Mucosa of descending colon (tissue), 3 donors: ENCODE measurements at regions not wholly inside any gene's neighbourhood (a gene's known extent, or its start where the extent isn't known, plus 50 kb on each side); places are given as distances from the start of the nearest gene placed in this dataset.

Source experiments
- ATAC-seq: fragments of 200-7000 bp; cut with Tn5 transposase; one replicate; pipeline ENCODE4 v1.9.1; 2020; ENCODE audit warnings: mild to moderate bottlenecking, moderate library complexity
- DNase-seq, 3 donors: peaks; one replicate each; pipeline ENCODE4 v3.0.0-alpha.2; 2020
- H3K36me3 ChIP-seq: fragments of 200-600 bp; one replicate; pipeline ENCODE4 v1.8.0; 2021; ENCODE audit warnings: low read depth, mild to moderate bottlenecking
- H3K4me1 ChIP-seq: fragments of 200-600 bp; one replicate; pipeline ENCODE4 v1.8.0; 2021; ENCODE audit warnings: low read depth, mild to moderate bottlenecking
- H3K4me3 ChIP-seq: fragments of 200-600 bp; one replicate; pipeline ENCODE4 v1.8.0; 2021; ENCODE audit warnings: mild to moderate bottlenecking
- H3K9me3 ChIP-seq: fragments of 200-600 bp; one replicate; pipeline ENCODE4 v1.8.0; 2021; ENCODE audit warnings: mild to moderate bottlenecking
- intact Hi-C, 2 donors: fragments of 100-400 bp; cut with DNase I in 1 of 2; cut with micrococcal nuclease in 1 of 2; formaldehyde crosslinking; loops; one replicate each; pipeline versions ENCODE4 v1.11.0 to v1.11.1; 2022; cut with DNase I, micrococcal nuclease
- TF ChIP-seq, protein P1 (sequence below): fragments of 200-600 bp; IDR thresholded peaks from one replicate; pipeline ENCODE4 v1.8.0; 2022; ENCODE audit warnings: antibody characterized with exemption, mild to moderate bottlenecking
- donor health status: DM: no; HTN: no; CAD: no; lungs with moderate emphysema.
- donor health status: DM: no; HTN: no; CAD: no.
- donor health status: DM: no; HTN: yes; CAD: no.

DNA sequence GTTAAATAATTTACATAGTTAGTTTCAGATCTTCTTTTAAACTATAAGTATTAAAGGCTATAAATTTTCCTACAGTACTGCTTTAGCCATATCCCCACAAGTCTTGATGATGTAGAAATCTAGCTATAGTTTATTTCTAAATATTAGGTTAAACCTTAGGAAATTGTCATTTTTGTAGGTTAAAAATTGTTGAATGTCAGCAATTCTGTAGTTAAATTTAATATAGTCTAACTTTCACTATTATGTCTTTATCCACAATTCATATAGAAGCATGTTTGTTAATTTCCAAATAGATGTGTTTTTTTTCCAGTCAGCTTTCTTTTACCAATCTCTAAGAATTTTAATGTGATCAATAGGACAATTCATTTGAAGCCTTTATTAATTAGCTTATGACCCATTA is 199.7 kb downstream of the ETAA1 start:
- DNase-seq, result no peak
- no peak for ATAC-seq
- intact Hi-C loops, result no loop called here
- Histone ChIP-seq H3K4me3 (no peak overlapping the region), H3K9me3 (peaks cover 6% of the 10 kb centered on the region), H3K4me1 (no peaks in the 10 kb centered on the region), H3K36me3 (no peaks in the 10 kb centered on the region)
- TF ChIP-seq, protein P1, sequence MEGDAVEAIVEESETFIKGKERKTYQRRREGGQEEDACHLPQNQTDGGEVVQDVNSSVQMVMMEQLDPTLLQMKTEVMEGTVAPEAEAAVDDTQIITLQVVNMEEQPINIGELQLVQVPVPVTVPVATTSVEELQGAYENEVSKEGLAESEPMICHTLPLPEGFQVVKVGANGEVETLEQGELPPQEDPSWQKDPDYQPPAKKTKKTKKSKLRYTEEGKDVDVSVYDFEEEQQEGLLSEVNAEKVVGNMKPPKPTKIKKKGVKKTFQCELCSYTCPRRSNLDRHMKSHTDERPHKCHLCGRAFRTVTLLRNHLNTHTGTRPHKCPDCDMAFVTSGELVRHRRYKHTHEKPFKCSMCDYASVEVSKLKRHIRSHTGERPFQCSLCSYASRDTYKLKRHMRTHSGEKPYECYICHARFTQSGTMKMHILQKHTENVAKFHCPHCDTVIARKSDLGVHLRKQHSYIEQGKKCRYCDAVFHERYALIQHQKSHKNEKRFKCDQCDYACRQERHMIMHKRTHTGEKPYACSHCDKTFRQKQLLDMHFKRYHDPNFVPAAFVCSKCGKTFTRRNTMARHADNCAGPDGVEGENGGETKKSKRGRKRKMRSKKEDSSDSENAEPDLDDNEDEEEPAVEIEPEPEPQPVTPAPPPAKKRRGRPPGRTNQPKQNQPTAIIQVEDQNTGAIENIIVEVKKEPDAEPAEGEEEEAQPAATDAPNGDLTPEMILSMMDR, result no peak

DNA sequence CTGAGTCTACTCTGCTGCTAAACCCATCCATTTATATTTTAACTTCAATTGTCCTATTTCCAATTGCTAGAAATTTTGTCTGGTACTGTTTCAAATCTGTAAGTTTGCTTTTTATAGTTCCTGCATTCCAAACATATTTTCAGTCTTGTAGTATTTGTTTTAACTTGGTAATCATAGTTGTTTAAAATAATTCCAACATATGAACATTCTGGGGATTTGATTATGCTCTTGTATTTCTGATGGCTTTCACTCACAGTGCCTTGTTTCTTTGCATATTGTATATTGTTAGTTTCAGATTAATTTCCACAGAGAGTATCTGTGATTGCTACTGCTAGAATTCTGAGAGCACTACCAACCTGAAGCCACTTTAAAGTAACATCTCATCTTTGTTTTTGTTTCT is 202.4 kb downstream of the ETAA1 start:
- Histone ChIP-seq H3K4me3 (no peak overlapping the region), H3K36me3 (no peaks in the 10 kb centered on the region), H3K9me3 (no peaks in the 10 kb centered on the region), H3K4me1 (no peaks in the 10 kb centered on the region)
- DNase-seq, result no peak
- TF ChIP-seq, protein P1, result no peak
- intact Hi-C loops, result no loop called here
- ATAC-seq, result no peak

DNA sequence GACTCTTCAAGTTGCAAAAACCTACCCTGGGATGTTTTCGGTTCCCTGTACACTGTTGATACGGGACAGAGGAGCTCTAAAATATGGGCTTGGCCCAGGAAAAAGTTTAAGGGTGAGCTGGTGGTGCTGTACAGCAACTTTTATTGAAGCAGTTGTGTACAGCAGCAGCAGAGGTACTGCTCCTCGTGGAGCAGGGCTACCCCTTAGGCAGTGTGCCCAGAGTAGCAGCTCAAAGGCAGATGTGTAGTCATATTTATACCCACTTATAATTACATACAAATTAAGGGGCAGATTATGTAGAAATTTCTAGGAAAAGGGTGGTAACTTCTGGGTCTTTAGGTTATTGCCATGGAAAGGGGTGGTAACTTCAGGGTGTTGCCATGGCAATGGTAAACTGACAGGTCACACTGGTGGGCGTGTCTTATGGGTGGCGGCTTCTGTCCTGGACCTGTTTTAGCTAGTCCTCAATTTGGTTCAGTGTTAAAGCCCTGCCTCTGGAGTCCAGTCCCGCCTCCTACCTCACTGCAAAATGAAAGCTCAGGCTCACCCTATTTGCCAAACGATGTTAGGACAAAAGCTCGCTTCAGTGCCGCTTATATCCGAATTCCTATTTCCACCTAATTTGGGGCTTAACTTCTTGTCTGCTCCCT is 203.2 kb downstream of the ETAA1 start:
- intact Hi-C loops, result no loop called here
- Histone ChIP-seq H3K4me3 (no peak overlapping the region), H3K9me3 (no peaks in the 10 kb centered on the region), H3K4me1 (no peaks in the 10 kb centered on the region), H3K36me3 (no peaks in the 10 kb centered on the region)
- ATAC-seq (no peak), DNase-seq (no peak)
- TF ChIP-seq, protein P1, result no peak

DNA sequence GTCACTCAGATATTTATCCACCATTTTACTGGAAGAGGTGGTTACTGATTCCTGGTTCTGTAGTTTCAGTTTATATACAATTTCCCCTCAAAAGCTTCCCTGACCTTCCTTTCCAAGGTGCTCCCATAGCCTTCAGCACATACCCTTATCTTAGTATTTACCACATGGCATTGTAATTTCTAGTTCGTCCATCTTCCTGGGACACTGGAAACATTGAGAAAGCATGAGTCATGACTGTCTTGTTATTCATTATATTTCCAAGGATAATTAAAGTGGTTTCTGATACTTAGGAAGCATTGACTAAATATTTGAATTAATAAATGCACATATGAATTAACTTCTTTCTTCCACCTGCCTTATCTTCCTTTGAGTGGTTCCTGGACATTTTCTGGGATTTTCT is 203.8 kb downstream of the ETAA1 start:
- ATAC-seq (no peak), DNase-seq (no peak)
- H3K36me3 ChIP-seq, result no peaks in the 10 kb centered on the region
- H3K4me3 ChIP-seq, result no peak overlapping the region
- intact Hi-C loops, result no loop called here
- no peaks in the 10 kb centered on the region for H3K9me3 ChIP-seq
- H3K4me1 ChIP-seq, result no peaks in the 10 kb centered on the region
- TF ChIP-seq, protein P1, result no peak

DNA sequence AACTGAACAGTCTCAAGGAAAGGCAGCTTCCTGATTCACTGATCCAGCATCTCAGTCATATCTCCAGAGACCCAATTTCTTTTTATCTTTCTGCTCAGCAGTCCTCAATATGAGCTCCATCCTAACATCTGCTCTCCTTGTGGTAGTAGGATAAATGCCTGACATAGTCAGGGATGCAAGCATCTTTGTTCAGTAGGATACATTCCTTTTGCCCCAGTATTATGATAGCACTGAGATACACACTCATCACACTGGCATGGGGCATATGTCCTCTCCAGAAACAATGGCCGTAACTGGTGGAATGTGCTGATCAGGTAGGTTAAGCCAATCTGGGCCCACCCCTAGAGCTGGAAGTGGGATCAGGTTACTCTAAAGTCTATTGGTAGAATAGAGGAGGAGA is 207.2 kb downstream of the ETAA1 start:
- Histone ChIP-seq H3K4me3 (no peak overlapping the region), H3K36me3 (no peaks in the 10 kb centered on the region), H3K4me1 (no peaks in the 10 kb centered on the region), H3K9me3 (no peaks in the 10 kb centered on the region)
- DNase-seq (no peak), ATAC-seq (no peak)
- intact Hi-C loops, result no loop called here
- TF ChIP-seq, protein P1, result no peak

DNA sequence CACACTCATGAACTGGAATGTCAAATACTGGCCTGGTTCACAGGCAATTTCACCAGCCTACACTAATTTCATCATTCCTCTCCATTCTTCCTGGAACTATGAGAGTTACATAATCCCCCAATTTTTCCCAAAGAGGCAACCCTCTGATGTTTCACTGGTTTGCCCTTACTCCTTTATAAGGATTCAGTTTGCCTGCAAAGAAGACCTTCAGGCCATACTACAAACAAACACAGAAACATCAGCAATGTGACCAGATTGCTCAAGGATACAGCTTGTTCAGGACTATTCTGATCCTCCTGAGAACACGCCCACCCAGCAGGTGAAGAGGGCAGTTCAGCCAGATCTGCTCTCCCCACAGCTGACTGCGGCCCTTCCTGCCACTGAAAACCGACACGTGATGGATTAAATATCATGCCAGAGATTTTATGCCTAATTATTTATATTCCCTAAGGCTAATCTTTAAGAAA is 215.5 kb downstream of the ETAA1 start:
- DNase-seq, result no peak
- intact Hi-C loops, result no loop called here
- no peaks in the 10 kb centered on the region for H3K36me3 ChIP-seq
- H3K4me3 ChIP-seq, result no peak overlapping the region
- no peaks in the 10 kb centered on the region for H3K4me1 ChIP-seq
- TF ChIP-seq, protein P1, result no peak
- ATAC-seq, result no peak
- H3K9me3 ChIP-seq, result no peaks in the 10 kb centered on the region
